Dendritic cell treated with granulocyte-macrophage colony-stimulating factor and Interleukin-4, amounts not matched to agents 40 ng/mL and 50 ng/mL, for 4 days (primary cell): ENCODE measurements at regions not wholly inside any gene's neighbourhood (a gene's known extent, or its start where the extent isn't known, plus 50 kb on each side); places are given as distances from the start of the nearest gene placed in this dataset.

ENCODE experiments used
- H3K27ac Mint-ChIP-seq: one replicate; pipeline ENCODE4 v1.8.0; 2022; ENCODE audit warnings: mild to moderate bottlenecking, mixed read lengths
- H3K27me3 Mint-ChIP-seq: one replicate; pipeline ENCODE4 v1.8.0; 2022; ENCODE audit warnings: mild to moderate bottlenecking, mixed read lengths
- H3K36me3 Mint-ChIP-seq: one replicate; pipeline ENCODE4 v1.8.0; 2022; ENCODE audit warnings: low read depth, mixed read lengths
- H3K4me1 Mint-ChIP-seq: one replicate; pipeline ENCODE4 v1.8.0; 2022; ENCODE audit warnings: low read depth, mixed read lengths
- H3K4me3 Mint-ChIP-seq: one replicate; pipeline ENCODE4 v1.8.0; 2022; ENCODE audit warnings: mild to moderate bottlenecking, moderate library complexity, mixed read lengths
- H3K9me3 Mint-ChIP-seq: one replicate; pipeline ENCODE4 v1.8.0; 2022; ENCODE audit warnings: mixed read lengths
- intact Hi-C: fragments of 100-400 bp; cut with micrococcal nuclease; formaldehyde crosslinking; loops from one replicate; pipeline ENCODE4 v1.15.0; 2022

- H3K36me3 Mint-ChIP-seq = no peaks in the 10 kb centered on the region
- H3K27me3 Mint-ChIP-seq = no peaks in the 10 kb centered on the region
- intact Hi-C loops = no loop called here
- H3K27ac Mint-ChIP-seq = no peak overlapping the region
- no peak overlapping the region for H3K4me3 Mint-ChIP-seq
- H3K4me1 Mint-ChIP-seq = no peaks in the 10 kb centered on the region
- no peaks in the 10 kb centered on the region for H3K9me3 Mint-ChIP-seq
Observed at GRCh38 chr1:5491207-5491904, 500.9 kb downstream of the NPHP4 start.

- Mint-ChIP-seq H3K36me3 (no peaks in the 10 kb centered on the region), H3K9me3 (no peaks in the 10 kb centered on the region), H3K27ac (no peak overlapping the region), H3K27me3 (no peaks in the 10 kb centered on the region), H3K4me1 (no peaks in the 10 kb centered on the region), H3K4me3 (no peak overlapping the region)
- intact Hi-C loops = no loop called here
Observed at GRCh38 chr1:5490635-5491034, 501.6 kb downstream of the NPHP4 start.

DNA sequence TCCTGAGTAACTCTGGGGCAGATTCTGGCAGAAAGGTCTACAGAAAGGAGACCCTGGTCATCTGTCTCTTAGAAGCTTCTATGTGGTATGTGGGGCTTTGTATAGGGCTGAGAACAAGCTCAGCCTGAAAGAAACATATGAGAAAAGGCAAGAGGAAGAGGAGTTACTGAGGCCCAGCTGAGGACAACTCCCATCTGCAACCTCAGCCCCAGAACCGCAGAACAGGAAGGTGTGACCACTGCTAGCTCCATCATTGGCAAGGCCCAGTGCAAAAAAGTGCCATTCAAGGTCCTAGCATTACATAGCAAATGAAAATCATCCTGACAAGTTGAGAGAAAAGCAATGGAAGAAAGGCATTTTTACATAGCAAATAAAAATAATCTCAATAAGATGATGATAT, 503.8 kb downstream of the NPHP4 start:
- no peak overlapping the region for H3K4me3 Mint-ChIP-seq
- H3K36me3 Mint-ChIP-seq = no peaks in the 10 kb centered on the region
- intact Hi-C loops = no loop called here
- no peaks in the 10 kb centered on the region for H3K9me3 Mint-ChIP-seq
- no peaks in the 10 kb centered on the region for H3K27me3 Mint-ChIP-seq
- H3K4me1 Mint-ChIP-seq = no peaks in the 10 kb centered on the region
- H3K27ac Mint-ChIP-seq = no peak overlapping the region

- no peaks in the 10 kb centered on the region for H3K27me3 Mint-ChIP-seq
- no peak overlapping the region for H3K27ac Mint-ChIP-seq
- no peaks in the 10 kb centered on the region for H3K9me3 Mint-ChIP-seq
- no peaks in the 10 kb centered on the region for H3K4me1 Mint-ChIP-seq
- intact Hi-C loops = no loop called here
- no peaks in the 10 kb centered on the region for H3K36me3 Mint-ChIP-seq
- H3K4me3 Mint-ChIP-seq = no peak overlapping the region
Observed at GRCh38 chr1:5485968-5486696, 506.1 kb downstream of the NPHP4 start.

DNA sequence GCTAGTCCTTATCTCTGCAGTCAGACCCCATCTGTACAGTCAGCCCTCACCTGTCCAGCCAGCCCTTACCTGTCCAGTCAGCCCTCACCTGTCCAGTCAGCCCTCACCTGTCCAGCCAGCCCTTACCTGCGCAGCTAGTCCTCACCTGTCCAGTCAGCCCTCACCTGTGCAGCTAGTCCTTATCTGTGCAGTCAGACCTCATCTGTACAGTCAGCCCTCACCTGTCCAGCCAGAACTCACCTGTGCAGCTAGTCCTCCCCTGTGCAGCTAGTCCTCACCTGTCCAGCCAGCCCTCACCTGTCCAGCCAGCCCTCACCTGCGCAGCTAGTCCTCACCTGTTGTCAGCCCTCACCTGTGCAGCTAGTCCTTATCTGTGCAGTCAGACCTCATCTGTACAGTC, 506.8 kb downstream of the NPHP4 start:
- Mint-ChIP-seq H3K36me3 (no peaks in the 10 kb centered on the region), H3K27me3 (no peaks in the 10 kb centered on the region), H3K27ac (no peak overlapping the region), H3K4me3 (no peak overlapping the region), H3K4me1 (no peaks in the 10 kb centered on the region), H3K9me3 (no peaks in the 10 kb centered on the region)
- intact Hi-C loops = no loop called here

GRCh38 chr1:5484451-5485165, 507.6 kb downstream of the NPHP4 start:
- Mint-ChIP-seq H3K4me1 (no peaks in the 10 kb centered on the region), H3K27ac (no peak overlapping the region), H3K36me3 (no peaks in the 10 kb centered on the region), H3K9me3 (no peaks in the 10 kb centered on the region), H3K27me3 (no peaks in the 10 kb centered on the region), H3K4me3 (no peak overlapping the region)
- intact Hi-C loops = no loop called here

DNA sequence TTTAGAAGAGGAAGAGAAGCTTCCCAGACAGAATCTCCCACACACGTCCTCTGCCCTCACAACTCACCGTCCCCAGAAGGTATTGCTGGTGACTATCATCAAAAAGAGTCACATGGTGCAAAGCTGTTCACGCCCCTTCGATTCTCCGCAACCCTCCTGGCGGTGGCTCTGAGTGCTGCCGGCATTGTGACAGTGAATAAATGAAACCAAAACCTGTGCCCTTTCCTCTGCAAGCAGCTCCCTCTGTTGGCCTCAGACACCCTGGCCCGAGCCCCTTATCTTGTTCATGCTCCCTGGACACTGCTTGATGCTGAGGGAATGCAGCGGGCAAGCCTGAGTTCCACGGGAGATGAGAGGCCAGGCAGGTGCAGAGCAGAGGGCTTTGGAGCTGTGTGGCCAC, 510.3 kb downstream of the NPHP4 start:
- intact Hi-C loops = no loop called here
- no peaks in the 10 kb centered on the region for H3K36me3 Mint-ChIP-seq

GRCh38 chr1:5480906-5481305, 511.3 kb downstream of the NPHP4 start:
- Mint-ChIP-seq H3K4me3 (no peak overlapping the region), H3K36me3 (no peaks in the 10 kb centered on the region), H3K9me3 (no peaks in the 10 kb centered on the region), H3K27me3 (peaks cover 2% of the 10 kb centered on the region), H3K27ac (no peak overlapping the region), H3K4me1 (no peaks in the 10 kb centered on the region)
- intact Hi-C loops = no loop called here

More for the DNA sequence above, 510.3 kb downstream of the NPHP4 start:
- Mint-ChIP-seq H3K4me3 (no peak overlapping the region), H3K27me3 (no peaks in the 10 kb centered on the region), H3K27ac (no peak overlapping the region), H3K4me1 (no peaks in the 10 kb centered on the region), H3K9me3 (no peaks in the 10 kb centered on the region)

DNA sequence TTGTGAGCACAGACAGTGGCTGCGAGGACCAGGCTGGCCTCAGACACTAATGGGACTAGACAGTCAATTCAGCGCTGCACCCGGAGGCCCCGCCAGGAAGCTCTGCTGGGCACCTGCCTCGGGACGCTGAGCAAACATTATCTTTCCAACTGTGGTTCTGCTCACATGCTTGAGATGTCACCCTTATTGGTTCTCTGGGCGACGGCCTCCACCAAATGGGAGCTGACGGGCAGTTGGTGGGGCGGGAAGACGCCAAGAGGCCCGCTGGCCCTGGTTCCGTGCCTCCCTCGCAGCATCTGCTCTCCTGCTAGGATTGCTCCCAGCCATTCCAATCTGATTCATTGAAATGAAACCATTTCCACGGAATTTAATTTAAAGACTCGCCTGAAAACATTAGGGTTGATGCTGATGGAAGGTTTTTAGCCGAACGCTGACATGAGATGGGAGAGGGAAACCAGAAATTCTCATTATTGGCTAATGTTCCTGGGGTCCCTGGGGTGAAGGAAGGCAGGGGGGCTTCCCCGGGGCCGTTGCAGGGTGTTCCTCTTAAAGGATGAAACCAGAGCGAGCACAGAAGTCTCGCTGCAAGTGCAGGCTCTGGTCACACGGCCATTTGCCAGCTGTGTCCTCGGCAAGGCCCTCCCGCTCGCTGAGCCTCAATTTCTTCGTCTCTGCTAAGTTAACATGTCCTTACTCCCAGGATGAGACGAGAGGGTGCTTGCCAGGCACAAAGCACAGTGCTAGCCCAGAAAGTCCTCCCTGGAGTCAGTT, 512.2 kb downstream of the NPHP4 start:
- no peak overlapping the region for H3K27ac Mint-ChIP-seq
- H3K4me3 Mint-ChIP-seq = no peak overlapping the region
- no peaks in the 10 kb centered on the region for H3K36me3 Mint-ChIP-seq
- no peaks in the 10 kb centered on the region for H3K9me3 Mint-ChIP-seq
- intact Hi-C loops = no loop called here
- H3K4me1 Mint-ChIP-seq = no peaks in the 10 kb centered on the region
- H3K27me3 Mint-ChIP-seq = peaks cover 2% of the 10 kb centered on the region

GRCh38 chr1:5478961-5479360, 513.3 kb downstream of the NPHP4 start:
- Mint-ChIP-seq H3K27me3 (peaks cover 2% of the 10 kb centered on the region), H3K4me1 (no peaks in the 10 kb centered on the region), H3K9me3 (no peaks in the 10 kb centered on the region), H3K36me3 (no peaks in the 10 kb centered on the region), H3K27ac (no peak overlapping the region), H3K4me3 (no peak overlapping the region)
- intact Hi-C loops = no loop called here

GRCh38 chr1:5478156-5478695, 514.0 kb downstream of the NPHP4 start:
- no peak overlapping the region for H3K4me3 Mint-ChIP-seq
- intact Hi-C loops = no loop called here

DNA sequence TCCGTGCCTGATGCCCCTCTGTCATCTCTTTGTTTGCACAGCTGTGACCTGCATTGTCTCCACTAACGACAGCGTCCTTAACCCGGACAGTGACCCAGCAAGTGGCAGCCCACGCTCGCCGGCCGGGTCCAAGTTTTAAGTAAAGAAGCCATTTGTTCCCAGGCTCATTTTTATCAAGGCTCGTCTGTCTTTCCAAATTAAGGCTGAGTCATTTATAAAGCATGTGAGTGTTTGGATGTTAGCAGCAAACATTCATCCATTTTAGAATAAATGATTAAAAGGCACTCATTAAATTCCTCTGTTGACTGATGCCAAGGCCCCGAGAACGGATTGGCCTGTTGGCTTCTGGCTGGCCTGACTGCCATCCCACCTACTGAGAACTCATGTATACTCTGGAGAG, 514.5 kb downstream of the NPHP4 start:
- Mint-ChIP-seq H3K27ac (no peak overlapping the region), H3K4me3 (no peak overlapping the region), H3K27me3 (peaks cover 2% of the 10 kb centered on the region), H3K4me1 (no peaks in the 10 kb centered on the region), H3K36me3 (no peaks in the 10 kb centered on the region), H3K9me3 (no peaks in the 10 kb centered on the region)
- intact Hi-C loops = no loop called here

More at GRCh38 chr1:5478156-5478695, 514.0 kb downstream of the NPHP4 start:
- no peaks in the 10 kb centered on the region for H3K36me3 Mint-ChIP-seq
- H3K4me1 Mint-ChIP-seq = no peaks in the 10 kb centered on the region
- peaks cover 2% of the 10 kb centered on the region for H3K27me3 Mint-ChIP-seq
- no peaks in the 10 kb centered on the region for H3K9me3 Mint-ChIP-seq
- H3K27ac Mint-ChIP-seq = no peak overlapping the region

DNA sequence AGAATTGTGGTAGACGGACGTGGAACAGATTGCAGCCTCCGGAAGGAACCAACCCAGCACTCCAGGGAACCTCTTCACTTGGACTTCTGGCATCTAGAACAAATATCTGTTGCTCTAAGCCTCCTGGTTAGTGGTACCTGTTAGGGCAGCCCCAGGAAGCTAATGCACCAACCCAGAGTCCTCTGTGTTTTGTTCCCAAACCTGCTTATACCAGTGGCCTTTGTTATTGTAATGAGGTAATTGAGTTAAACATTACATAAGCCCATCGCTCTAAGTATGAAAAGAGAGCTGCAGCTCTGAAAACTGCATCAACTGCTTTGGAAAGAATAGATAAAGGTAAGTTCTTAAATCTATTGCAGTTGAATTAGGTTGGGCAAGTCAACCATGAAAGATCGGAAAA, 516.7 kb downstream of the NPHP4 start:
- no peak overlapping the region for H3K27ac Mint-ChIP-seq
- no peaks in the 10 kb centered on the region for H3K9me3 Mint-ChIP-seq
- H3K4me3 Mint-ChIP-seq = no peak overlapping the region
- no peaks in the 10 kb centered on the region for H3K4me1 Mint-ChIP-seq
- H3K27me3 Mint-ChIP-seq = peaks cover 2% of the 10 kb centered on the region
- H3K36me3 Mint-ChIP-seq = no peaks in the 10 kb centered on the region
- intact Hi-C loops = no loop called here
